ENCODE measurements at regions not wholly inside any gene's neighbourhood (a gene's known extent, or its start where the extent isn't known, plus 50 kb on each side); places are given as distances from the start of the nearest gene placed in this dataset.

- intact Hi-C loops (cut with DNase I, micrococcal nuclease), result no loop called here
- DNase-seq, result no peak
- no peak for ATAC-seq
- Histone ChIP-seq H3K4me1 (ENCODE audit: low read depth) (no peaks in the 10 kb centered on the region), H3K9me3 (peaks cover 3% of the 10 kb centered on the region), H3K36me3 (ENCODE audit: low read depth) (no peaks in the 10 kb centered on the region), H3K4me3 (no peak overlapping the region)
- no peak for TF ChIP-seq CTCF (IDR thresholded peaks at IDR 0.05)
Measured at GRCh38 chr16:74079232-74079586, 217.4 kb upstream of the PSMD7 start.

- intact Hi-C loops (cut with DNase I, micrococcal nuclease), result no loop called here
- Histone ChIP-seq H3K36me3 (ENCODE audit: low read depth) (no peaks in the 10 kb centered on the region), H3K9me3 (peaks cover 3% of the 10 kb centered on the region), H3K4me1 (ENCODE audit: low read depth) (no peaks in the 10 kb centered on the region), H3K4me3 (no peak overlapping the region)
- no peak for DNase-seq
- no peak for ATAC-seq
- TF ChIP-seq CTCF (IDR thresholded peaks at IDR 0.05), result no peak
Measured at GRCh38 chr16:74078511-74079231, 217.9 kb upstream of the PSMD7 start.

GRCh38 chr16:74076568-74076967 lies 220.0 kb upstream of the PSMD7 start:
- H3K4me3 ChIP-seq, result no peak overlapping the region
- ATAC-seq (no peak), DNase-seq (no peak)
- H3K36me3 ChIP-seq (ENCODE audit: low read depth), result no peaks in the 10 kb centered on the region
- no peak for TF ChIP-seq CTCF (IDR thresholded peaks at IDR 0.05)
- intact Hi-C loops (cut with DNase I, micrococcal nuclease), result no loop called here
- peaks cover 3% of the 10 kb centered on the region for H3K9me3 ChIP-seq
- no peaks in the 10 kb centered on the region for H3K4me1 ChIP-seq (ENCODE audit: low read depth)

GRCh38 chr16:74075393-74075792 lies 221.2 kb upstream of the PSMD7 start:
- DNase-seq (no peak), ATAC-seq (no peak)
- H3K4me1 ChIP-seq (ENCODE audit: low read depth), result no peaks in the 10 kb centered on the region
- TF ChIP-seq CTCF (IDR thresholded peaks at IDR 0.05), result no peak
- intact Hi-C loops (cut with DNase I, micrococcal nuclease), result no loop called here
- no peaks in the 10 kb centered on the region for H3K36me3 ChIP-seq (ENCODE audit: low read depth)
- H3K9me3 ChIP-seq, result peaks cover 3% of the 10 kb centered on the region
- no peak overlapping the region for H3K4me3 ChIP-seq

- intact Hi-C loops (cut with DNase I, micrococcal nuclease), result no loop called here
- H3K36me3 ChIP-seq (ENCODE audit: low read depth), result no peaks in the 10 kb centered on the region
- no peak for TF ChIP-seq CTCF (IDR thresholded peaks at IDR 0.05)
- H3K9me3 ChIP-seq, result peaks cover 3% of the 10 kb centered on the region
- H3K4me1 ChIP-seq (ENCODE audit: low read depth), result no peaks in the 10 kb centered on the region
- no peak overlapping the region for H3K4me3 ChIP-seq
- no peak for DNase-seq
- ATAC-seq, result no peak
Measured at GRCh38 chr16:74073456-74073855, 223.2 kb upstream of the PSMD7 start.
